ENCODE measurements at regions not wholly inside any gene's neighbourhood (a gene's known extent, or its start where the extent isn't known, plus 50 kb on each side); places are given as distances from the start of the nearest gene placed in this dataset.

- TF ChIP-seq POLR2A (IDR thresholded peaks at IDR 0.05): no peak
- TF ChIP-seq, protein P1, sequence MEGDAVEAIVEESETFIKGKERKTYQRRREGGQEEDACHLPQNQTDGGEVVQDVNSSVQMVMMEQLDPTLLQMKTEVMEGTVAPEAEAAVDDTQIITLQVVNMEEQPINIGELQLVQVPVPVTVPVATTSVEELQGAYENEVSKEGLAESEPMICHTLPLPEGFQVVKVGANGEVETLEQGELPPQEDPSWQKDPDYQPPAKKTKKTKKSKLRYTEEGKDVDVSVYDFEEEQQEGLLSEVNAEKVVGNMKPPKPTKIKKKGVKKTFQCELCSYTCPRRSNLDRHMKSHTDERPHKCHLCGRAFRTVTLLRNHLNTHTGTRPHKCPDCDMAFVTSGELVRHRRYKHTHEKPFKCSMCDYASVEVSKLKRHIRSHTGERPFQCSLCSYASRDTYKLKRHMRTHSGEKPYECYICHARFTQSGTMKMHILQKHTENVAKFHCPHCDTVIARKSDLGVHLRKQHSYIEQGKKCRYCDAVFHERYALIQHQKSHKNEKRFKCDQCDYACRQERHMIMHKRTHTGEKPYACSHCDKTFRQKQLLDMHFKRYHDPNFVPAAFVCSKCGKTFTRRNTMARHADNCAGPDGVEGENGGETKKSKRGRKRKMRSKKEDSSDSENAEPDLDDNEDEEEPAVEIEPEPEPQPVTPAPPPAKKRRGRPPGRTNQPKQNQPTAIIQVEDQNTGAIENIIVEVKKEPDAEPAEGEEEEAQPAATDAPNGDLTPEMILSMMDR (IDR thresholded peaks at IDR 0.05): no peak
Measured at GRCh38 chr16:7976563-7976962, 613.7 kb downstream of the TMEM114 start.
